SK-N-SH treated with all-trans-retinoic acid at 6 μM for 48 hours (cell line): ENCODE measurements at regions not wholly inside any gene's neighbourhood (a gene's known extent, or its start where the extent isn't known, plus 50 kb on each side); places are given as distances from the start of the nearest gene placed in this dataset.

Experiments
- ATAC-seq: fragments of 200-7000 bp; cut with Tn5 transposase; 3 replicates; pipeline ENCODE4 v1.9.1; 2020; ENCODE audit warnings: mild to moderate bottlenecking, moderate library complexity
- ARNTL ChIP-seq: fragments of 450-650 bp; formaldehyde crosslinking; IDR thresholded peaks from 2 replicates; pipeline ENCODE4 v1.5.0; 2020; ENCODE audit warnings: low read depth, mild to moderate bottlenecking, moderate library complexity, borderline replicate concordance
- BACH2 ChIP-seq: fragments of 250-450 bp; sonication (Bioruptor Pico); IDR thresholded peaks from 2 replicates; pipeline ENCODE4 v1.9.0; 2021; ENCODE audit warnings: mild to moderate bottlenecking, borderline replicate concordance
- CREB5 ChIP-seq: fragments of 250-450 bp; sonication (Bioruptor Pico); IDR thresholded peaks from 2 replicates; pipeline ENCODE4 v1.5.1; 2020; ENCODE audit warnings: low read depth, mild to moderate bottlenecking, moderate library complexity
- CSDC2 ChIP-seq: fragments of 250-450 bp; sonication (Bioruptor Pico); IDR thresholded peaks from 2 replicates; pipeline ENCODE4 v1.5.0; 2020; ENCODE audit warnings: mild to moderate bottlenecking, moderate library complexity
- CSRNP3 ChIP-seq: fragments of 250-450 bp; sonication (Bioruptor Pico); IDR thresholded peaks from 2 replicates; pipeline ENCODE4 v1.5.1; 2021; ENCODE audit warnings: mild to moderate bottlenecking, moderate library complexity
- ESRRG ChIP-seq: fragments of 250-450 bp; sonication (Bioruptor Pico); IDR thresholded peaks from 2 replicates; pipeline ENCODE4 v1.6.1; 2021; ENCODE audit warnings: mild to moderate bottlenecking
- GLIS3 ChIP-seq: fragments of 250-450 bp; sonication (Bioruptor Pico); IDR thresholded peaks from 2 replicates; pipeline ENCODE4 v1.5.0; 2020; ENCODE audit warnings: mild to moderate bottlenecking, moderate library complexity
- ISL1 ChIP-seq: fragments of 250-450 bp; sonication (Bioruptor Pico); IDR thresholded peaks from 2 replicates; pipeline ENCODE4 v2.1.2; 2022; ENCODE audit warnings: mild to moderate bottlenecking, moderate library complexity
- OSR1 ChIP-seq: fragments of 250-450 bp; sonication (Bioruptor Pico); IDR thresholded peaks from 2 replicates; pipeline ENCODE4 v1.8.0; 2022; ENCODE audit warnings: moderate library complexity, mild to moderate bottlenecking, inconsistent platforms
- POU6F1 ChIP-seq: fragments of 250-450 bp; sonication (Bioruptor Pico); IDR thresholded peaks from 2 replicates; pipeline ENCODE4 v1.8.0; 2021; ENCODE audit warnings: low read depth, mild to moderate bottlenecking, moderate library complexity, borderline replicate concordance
- PPARA ChIP-seq: fragments of 250-450 bp; sonication (Bioruptor Pico); IDR thresholded peaks from 2 replicates; pipeline ENCODE4 v1.5.0; 2020; ENCODE audit warnings: mild to moderate bottlenecking, borderline replicate concordance
- RARB ChIP-seq: fragments of 250-450 bp; sonication (Bioruptor Pico); IDR thresholded peaks from 2 replicates; pipeline ENCODE4 v1.8.0; 2021; ENCODE audit warnings: mild to moderate bottlenecking, moderate library complexity
- SNAI2 ChIP-seq: fragments of 250-450 bp; sonication (Bioruptor Pico); IDR thresholded peaks from 2 replicates; pipeline ENCODE4 v1.5.0; 2020; ENCODE audit warnings: mild to moderate bottlenecking, moderate library complexity
- TCF4 ChIP-seq: fragments of 250-450 bp; sonication (Bioruptor Pico); IDR thresholded peaks from 2 replicates; pipeline ENCODE4 v1.8.0; 2021; ENCODE audit warnings: mild to moderate bottlenecking, moderate library complexity, borderline replicate concordance
- TOX ChIP-seq: fragments of 250-450 bp; sonication (Bioruptor Pico); IDR thresholded peaks from 2 replicates; pipeline ENCODE4 v1.8.0; 2021; ENCODE audit warnings: mild to moderate bottlenecking, moderate library complexity, borderline replicate concordance
- TSHZ2 ChIP-seq: fragments of 250-450 bp; sonication (Bioruptor Pico); IDR thresholded peaks from 2 replicates; pipeline ENCODE4 v1.5.0; 2020; ENCODE audit warnings: mild to moderate bottlenecking, moderate library complexity
- ZFP3 ChIP-seq: fragments of 250-450 bp; sonication (Bioruptor Pico); IDR thresholded peaks from 2 replicates; pipeline ENCODE4 v1.5.0; 2020; ENCODE audit warnings: mild to moderate bottlenecking, moderate library complexity
- ZFP30 ChIP-seq: fragments of 450-650 bp; formaldehyde crosslinking; IDR thresholded peaks from 2 replicates; pipeline ENCODE4 v1.5.0; 2022; ENCODE audit warnings: mild to moderate bottlenecking, moderate library complexity
- ZNF565 ChIP-seq: fragments of 450-650 bp; formaldehyde crosslinking; conservative IDR thresholded peaks from 2 replicates; pipeline ENCODE4 v1.5.0; 2020; ENCODE audit warnings: low read depth, mild to moderate bottlenecking, moderate library complexity
- ZNF70 ChIP-seq: fragments of 450-650 bp; formaldehyde crosslinking; IDR thresholded peaks from 2 replicates; pipeline ENCODE4 v1.5.0; 2020; ENCODE audit warnings: mild to moderate bottlenecking, moderate library complexity
- ZNF8 ChIP-seq: fragments of 450-650 bp; formaldehyde crosslinking; IDR thresholded peaks from 2 replicates; pipeline ENCODE4 v1.5.0; 2020; ENCODE audit warnings: mild to moderate bottlenecking, moderate library complexity

- ATAC-seq, result no peak
- TF ChIP-seq SNAI2 (CRISPR knock-in tag) (no peak), OSR1 (CRISPR knock-in tag) (no peak), ZNF565 (CRISPR knock-in tag) (no peak), ZNF8 (CRISPR knock-in tag) (no peak), POU6F1 (CRISPR knock-in tag) (no peak), TCF4 (CRISPR knock-in tag) (no peak), CSRNP3 (CRISPR knock-in tag) (no peak), RARB (CRISPR knock-in tag) (no peak), GLIS3 (CRISPR knock-in tag) (no peak), CREB5 (no peak), ESRRG (CRISPR knock-in tag) (no peak), PPARA (CRISPR knock-in tag) (no peak), TSHZ2 (CRISPR knock-in tag) (no peak), ISL1 (CRISPR knock-in tag) (no peak), TOX (CRISPR knock-in tag) (no peak), ZNF70 (no peak), CSDC2 (CRISPR knock-in tag) (no peak), ARNTL (CRISPR knock-in tag) (no peak), BACH2 (CRISPR knock-in tag) (no peak), ZFP3 (CRISPR knock-in tag) (no peak)
These were observed 73.6 kb upstream of the LSM8 start for GRCh38 chr7:118110178-118110925.

- ATAC-seq, result no peak
- TF ChIP-seq ZFP30 (CRISPR knock-in tag) (no peak), RARB (CRISPR knock-in tag) (no peak), ESRRG (CRISPR knock-in tag) (no peak), TCF4 (CRISPR knock-in tag) (no peak), TOX (CRISPR knock-in tag) (no peak), BACH2 (CRISPR knock-in tag) (no peak), CREB5 (no peak), ZFP3 (CRISPR knock-in tag) (no peak), OSR1 (CRISPR knock-in tag) (no peak), CSRNP3 (CRISPR knock-in tag) (no peak), SNAI2 (CRISPR knock-in tag) (no peak), ISL1 (CRISPR knock-in tag) (no peak), ZNF8 (CRISPR knock-in tag) (no peak), CSDC2 (CRISPR knock-in tag) (no peak), ZNF70 (no peak), TSHZ2 (CRISPR knock-in tag) (no peak)
- TF ChIP-seq, all 23 proteins: peak for 0
These were observed 72.6 kb upstream of the LSM8 start for GRCh38 chr7:118111347-118111746.
